Dendritic cell treated with granulocyte-macrophage colony-stimulating factor and Interleukin-4, amounts not matched to agents 40 ng/mL and 50 ng/mL, for 4 days (primary cell): ENCODE measurements at regions not wholly inside any gene's neighbourhood (a gene's known extent, or its start where the extent isn't known, plus 50 kb on each side); places are given as distances from the start of the nearest gene placed in this dataset.

Experiments used
- H3K27ac Mint-ChIP-seq: one replicate; pipeline ENCODE4 v1.8.0; 2022; ENCODE audit warnings: mild to moderate bottlenecking, mixed read lengths
- H3K27me3 Mint-ChIP-seq: one replicate; pipeline ENCODE4 v1.8.0; 2022; ENCODE audit warnings: mild to moderate bottlenecking, mixed read lengths
- H3K36me3 Mint-ChIP-seq: one replicate; pipeline ENCODE4 v1.8.0; 2022; ENCODE audit warnings: low read depth, mixed read lengths
- H3K4me1 Mint-ChIP-seq: one replicate; pipeline ENCODE4 v1.8.0; 2022; ENCODE audit warnings: low read depth, mixed read lengths
- H3K4me3 Mint-ChIP-seq: one replicate; pipeline ENCODE4 v1.8.0; 2022; ENCODE audit warnings: mild to moderate bottlenecking, moderate library complexity, mixed read lengths
- H3K9me3 Mint-ChIP-seq: one replicate; pipeline ENCODE4 v1.8.0; 2022; ENCODE audit warnings: mixed read lengths
- intact Hi-C: fragments of 100-400 bp; cut with micrococcal nuclease; formaldehyde crosslinking; loops from one replicate; pipeline ENCODE4 v1.15.0; 2022

GRCh38 chr5:117183326-117183725, 608.7 kb upstream of the SEMA6A start:
- intact Hi-C loops, result no loop called here
- H3K4me1 Mint-ChIP-seq, result no peaks in the 10 kb centered on the region
- H3K9me3 Mint-ChIP-seq, result peaks cover 32% of the 10 kb centered on the region
- no peak overlapping the region for H3K4me3 Mint-ChIP-seq
- H3K27ac Mint-ChIP-seq, result no peak overlapping the region
- no peaks in the 10 kb centered on the region for H3K36me3 Mint-ChIP-seq
- no peaks in the 10 kb centered on the region for H3K27me3 Mint-ChIP-seq

- no peak overlapping the region for H3K4me3 Mint-ChIP-seq
- intact Hi-C loops, result no loop called here
- H3K36me3 Mint-ChIP-seq, result no peaks in the 10 kb centered on the region
- H3K9me3 Mint-ChIP-seq, result peaks cover 41% of the 10 kb centered on the region
- H3K27ac Mint-ChIP-seq, result no peak overlapping the region
- no peaks in the 10 kb centered on the region for H3K4me1 Mint-ChIP-seq
- no peaks in the 10 kb centered on the region for H3K27me3 Mint-ChIP-seq
Measured at GRCh38 chr5:117182104-117182503, 607.5 kb upstream of the SEMA6A start.

DNA sequence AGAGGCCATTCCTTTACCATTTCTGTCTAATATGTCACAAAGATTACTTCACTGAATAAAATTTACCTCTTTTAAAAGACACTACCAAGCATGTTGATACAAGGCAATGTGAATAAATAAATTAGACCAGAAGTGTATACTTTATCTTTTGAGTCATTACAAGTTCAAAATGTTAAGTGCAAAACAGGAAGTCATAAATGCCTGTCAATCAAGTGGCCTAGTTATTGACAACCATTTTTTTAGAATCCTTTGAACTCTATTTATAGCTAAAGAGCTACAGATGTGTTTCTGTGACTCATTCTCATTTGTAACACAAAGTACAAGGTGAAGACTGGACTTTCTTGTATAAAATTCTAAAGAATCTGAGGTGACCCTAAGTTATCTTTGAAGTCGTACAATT, 602.7 kb upstream of the SEMA6A start:
- Mint-ChIP-seq H3K27ac (no peak overlapping the region), H3K27me3 (no peaks in the 10 kb centered on the region), H3K36me3 (no peaks in the 10 kb centered on the region), H3K4me3 (no peak overlapping the region), H3K9me3 (peaks cover 27% of the 10 kb centered on the region), H3K4me1 (no peaks in the 10 kb centered on the region)
- intact Hi-C loops, result no loop called here

GRCh38 chr5:117165068-117165467, 590.4 kb upstream of the SEMA6A start:
- peaks cover 24% of the 10 kb centered on the region for H3K9me3 Mint-ChIP-seq
- H3K4me1 Mint-ChIP-seq, result no peaks in the 10 kb centered on the region
- H3K27ac Mint-ChIP-seq, result no peak overlapping the region
- H3K4me3 Mint-ChIP-seq, result no peak overlapping the region
- H3K36me3 Mint-ChIP-seq, result no peaks in the 10 kb centered on the region
- no peaks in the 10 kb centered on the region for H3K27me3 Mint-ChIP-seq
- intact Hi-C loops, result no loop called here

DNA sequence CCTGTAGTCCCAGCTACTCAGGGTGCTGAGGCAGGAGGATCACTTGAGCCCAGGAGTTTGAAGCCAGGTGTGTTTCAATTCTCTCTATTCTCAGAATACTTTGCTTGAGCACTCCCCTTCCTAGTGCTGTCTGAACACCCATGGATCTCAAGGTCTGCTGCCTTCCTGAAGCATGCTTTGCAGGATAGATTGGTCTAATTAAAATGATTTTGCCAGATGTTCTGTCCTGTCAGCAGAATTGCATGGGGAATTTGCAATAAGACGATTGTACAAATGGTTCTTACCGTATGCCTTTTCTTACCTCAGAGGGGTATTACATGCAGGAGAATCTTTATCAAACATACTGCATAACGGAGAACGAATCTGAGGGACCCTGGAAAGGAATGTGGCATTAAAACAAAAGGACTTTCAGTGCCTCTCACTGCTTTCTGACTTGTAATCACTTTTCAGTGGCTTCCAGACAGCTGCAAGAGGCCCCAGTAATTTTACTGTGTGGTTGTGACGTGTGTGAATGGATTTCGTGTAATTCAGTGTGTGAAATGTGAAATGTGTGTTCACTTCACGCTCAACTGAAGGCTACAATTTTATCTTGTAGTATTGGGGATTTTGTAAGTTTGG, 587.2 kb upstream of the SEMA6A start:
- H3K4me1 Mint-ChIP-seq, result no peaks in the 10 kb centered on the region

GRCh38 chr5:117160391-117160790, 585.8 kb upstream of the SEMA6A start:
- peaks cover 15% of the 10 kb centered on the region for H3K9me3 Mint-ChIP-seq
- H3K27ac Mint-ChIP-seq, result no peak overlapping the region
- intact Hi-C loops, result no loop called here
- no peaks in the 10 kb centered on the region for H3K36me3 Mint-ChIP-seq
- no peaks in the 10 kb centered on the region for H3K27me3 Mint-ChIP-seq
- H3K4me1 Mint-ChIP-seq, result no peaks in the 10 kb centered on the region
- no peak overlapping the region for H3K4me3 Mint-ChIP-seq

More for the DNA sequence above, 587.2 kb upstream of the SEMA6A start:
- no peaks in the 10 kb centered on the region for H3K27me3 Mint-ChIP-seq
- peaks cover 15% of the 10 kb centered on the region for H3K9me3 Mint-ChIP-seq
- H3K27ac Mint-ChIP-seq, result no peak overlapping the region
- H3K36me3 Mint-ChIP-seq, result no peaks in the 10 kb centered on the region
- no peak overlapping the region for H3K4me3 Mint-ChIP-seq
- intact Hi-C loops, result no loop called here

GRCh38 chr5:117149312-117149711, 574.7 kb upstream of the SEMA6A start:
- Mint-ChIP-seq H3K9me3 (peaks cover 24% of the 10 kb centered on the region), H3K36me3 (no peaks in the 10 kb centered on the region), H3K4me1 (no peaks in the 10 kb centered on the region), H3K27ac (no peak overlapping the region), H3K4me3 (no peak overlapping the region), H3K27me3 (no peaks in the 10 kb centered on the region)
- intact Hi-C loops, result no loop called here

DNA sequence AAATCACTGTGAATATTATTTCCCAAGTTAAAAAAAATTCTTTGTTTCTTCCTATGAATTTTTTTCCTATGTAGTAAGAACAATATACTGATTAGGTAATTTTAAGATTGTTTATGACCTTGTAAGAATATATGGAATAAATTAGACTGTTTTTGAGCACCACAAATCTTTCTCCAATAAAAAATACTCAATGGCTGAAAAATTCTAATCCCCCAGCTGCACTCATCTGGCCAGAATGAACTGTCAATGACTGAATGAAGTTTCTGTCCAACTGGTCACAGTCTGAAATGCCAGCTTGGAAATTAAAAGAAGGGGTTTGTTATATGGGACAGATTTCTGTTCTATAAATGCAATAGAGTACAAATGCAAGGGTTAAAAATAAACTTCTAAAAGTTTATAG, 569.5 kb upstream of the SEMA6A start:
- no peaks in the 10 kb centered on the region for H3K36me3 Mint-ChIP-seq
- intact Hi-C loops, result no loop called here
- H3K9me3 Mint-ChIP-seq, result peaks cover 32% of the 10 kb centered on the region
- H3K4me3 Mint-ChIP-seq, result no peak overlapping the region
- no peak overlapping the region for H3K27ac Mint-ChIP-seq
- no peaks in the 10 kb centered on the region for H3K4me1 Mint-ChIP-seq
- no peaks in the 10 kb centered on the region for H3K27me3 Mint-ChIP-seq

DNA sequence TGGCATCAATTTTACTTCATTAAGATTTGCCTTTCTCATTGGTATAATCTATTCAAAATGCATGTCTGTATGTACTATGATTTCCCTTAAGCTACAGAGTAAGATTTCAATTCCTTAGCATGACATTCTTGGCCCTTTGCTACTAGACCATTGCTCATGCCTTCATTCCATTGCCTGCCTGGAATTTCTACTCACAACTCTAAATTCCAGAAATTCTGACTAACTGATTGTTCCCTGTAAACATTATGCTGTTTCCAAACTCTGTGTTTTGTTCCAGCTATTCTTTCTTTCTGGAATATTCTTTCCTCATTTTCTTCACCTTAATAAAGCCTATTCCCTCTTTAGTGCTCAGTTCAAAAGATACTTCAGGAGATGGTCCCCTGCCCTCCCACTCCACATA, 568.8 kb upstream of the SEMA6A start:
- no peaks in the 10 kb centered on the region for H3K4me1 Mint-ChIP-seq
- H3K9me3 Mint-ChIP-seq, result peaks cover 32% of the 10 kb centered on the region
- no peak overlapping the region for H3K27ac Mint-ChIP-seq
- no peak overlapping the region for H3K4me3 Mint-ChIP-seq
- no peaks in the 10 kb centered on the region for H3K36me3 Mint-ChIP-seq
- no peaks in the 10 kb centered on the region for H3K27me3 Mint-ChIP-seq
- intact Hi-C loops, result no loop called here

- H3K27me3 Mint-ChIP-seq, result no peaks in the 10 kb centered on the region
- H3K4me1 Mint-ChIP-seq, result no peaks in the 10 kb centered on the region
- no peak overlapping the region for H3K27ac Mint-ChIP-seq
- intact Hi-C loops, result no loop called here
- peaks cover 47% of the 10 kb centered on the region for H3K9me3 Mint-ChIP-seq
- H3K4me3 Mint-ChIP-seq, result no peak overlapping the region
- H3K36me3 Mint-ChIP-seq, result no peaks in the 10 kb centered on the region
Measured at GRCh38 chr5:117138523-117138922, 563.9 kb upstream of the SEMA6A start.

DNA sequence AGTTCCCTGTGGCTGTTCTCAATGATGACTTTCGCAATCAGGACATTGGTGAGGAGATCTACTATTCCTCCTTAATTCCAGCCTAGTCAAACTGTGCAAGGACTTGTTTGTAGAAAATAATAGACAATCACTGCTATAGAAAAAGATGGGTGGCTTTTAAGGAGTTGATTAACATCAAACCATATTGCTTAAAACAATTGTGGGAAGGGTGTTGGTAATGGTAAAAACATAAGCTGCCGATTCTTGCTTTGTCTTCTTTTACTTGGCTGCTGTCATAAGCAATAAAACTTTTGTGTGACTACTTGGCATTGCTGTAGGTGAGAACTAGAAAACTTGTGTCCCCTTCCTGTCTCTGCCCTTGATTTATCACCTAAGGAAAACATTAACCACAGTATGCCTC, 561.2 kb upstream of the SEMA6A start:
- Mint-ChIP-seq H3K9me3 (peaks cover 30% of the 10 kb centered on the region), H3K4me3 (no peak overlapping the region), H3K27ac (no peak overlapping the region), H3K27me3 (no peaks in the 10 kb centered on the region), H3K4me1 (no peaks in the 10 kb centered on the region), H3K36me3 (no peaks in the 10 kb centered on the region)
- intact Hi-C loops, result no loop called here

DNA sequence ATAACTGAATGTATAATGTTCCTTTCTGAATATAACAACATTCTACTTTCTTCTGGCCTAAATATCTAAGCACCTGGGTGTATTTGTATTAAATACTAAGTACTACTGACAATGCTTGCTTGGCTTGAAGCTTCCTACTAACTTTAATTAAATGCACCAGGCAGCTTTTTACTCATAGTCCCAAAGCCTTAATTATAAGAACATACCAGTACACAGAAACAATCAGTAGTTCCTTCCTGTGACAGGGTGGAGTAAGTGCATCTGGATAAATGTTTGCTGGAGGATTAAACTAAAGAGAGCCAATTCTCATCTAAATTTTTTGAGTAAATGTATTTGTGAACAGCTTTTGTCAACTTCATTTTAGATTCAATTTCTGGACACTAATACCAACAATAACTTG, 558.6 kb upstream of the SEMA6A start:
- Mint-ChIP-seq H3K4me1 (no peaks in the 10 kb centered on the region), H3K27ac (no peak overlapping the region), H3K36me3 (no peaks in the 10 kb centered on the region), H3K9me3 (peaks cover 41% of the 10 kb centered on the region), H3K27me3 (no peaks in the 10 kb centered on the region), H3K4me3 (no peak overlapping the region)
- intact Hi-C loops, result no loop called here

DNA sequence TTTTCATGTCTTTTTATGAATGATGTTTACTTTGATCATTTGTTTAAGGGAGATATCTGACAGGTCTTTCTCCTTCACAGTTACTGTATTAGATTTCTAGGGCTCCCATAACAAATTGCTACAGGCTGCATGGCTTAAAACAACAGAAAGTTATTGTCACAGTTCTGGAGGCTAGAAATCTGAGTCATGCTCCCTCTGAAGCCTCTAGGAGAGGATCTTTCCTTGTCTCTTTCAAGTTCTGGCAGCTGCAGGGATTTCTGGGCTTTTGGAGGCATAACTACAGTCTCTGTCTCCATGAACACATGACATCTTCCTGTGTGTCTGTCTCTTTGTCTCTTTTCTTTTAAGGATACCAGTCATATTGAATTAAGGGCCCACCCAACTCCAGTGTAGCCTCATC, 557.3 kb upstream of the SEMA6A start:
- Mint-ChIP-seq H3K36me3 (no peaks in the 10 kb centered on the region), H3K9me3 (peaks cover 45% of the 10 kb centered on the region), H3K27me3 (no peaks in the 10 kb centered on the region), H3K27ac (no peak overlapping the region), H3K4me1 (no peaks in the 10 kb centered on the region), H3K4me3 (no peak overlapping the region)
- intact Hi-C loops, result no loop called here

DNA sequence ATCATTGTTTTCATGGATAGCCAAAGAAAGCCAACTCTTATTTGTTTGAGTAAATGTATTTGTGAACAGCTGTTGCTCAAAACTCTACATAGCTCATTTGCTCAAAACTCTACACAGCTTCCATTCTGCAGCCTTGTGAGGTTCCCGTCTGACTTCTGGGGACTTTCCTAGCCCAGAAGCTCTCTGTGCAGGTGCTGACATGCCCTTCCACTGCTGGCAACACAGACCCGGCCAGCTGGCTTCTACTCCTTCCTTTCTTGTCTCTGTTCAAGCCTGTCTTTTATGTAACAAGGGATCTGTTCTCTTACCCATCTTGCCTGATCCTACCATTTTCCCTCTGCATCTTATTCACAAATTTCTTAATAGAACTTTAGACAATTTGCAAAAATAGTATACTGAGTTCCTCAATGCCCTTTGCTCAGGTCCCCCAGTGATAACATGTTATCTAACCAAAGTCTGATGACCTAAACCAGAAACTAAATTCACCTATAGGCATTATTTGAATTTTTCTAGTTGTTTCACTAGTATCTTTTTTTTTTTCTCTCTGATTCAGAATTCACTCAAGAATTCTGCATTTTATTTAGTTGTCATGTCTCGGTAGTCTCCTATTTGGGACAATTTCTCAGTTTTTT, 556.5 kb upstream of the SEMA6A start:
- H3K4me3 Mint-ChIP-seq, result no peak overlapping the region
- H3K36me3 Mint-ChIP-seq, result no peaks in the 10 kb centered on the region
- intact Hi-C loops, result no loop called here
- H3K9me3 Mint-ChIP-seq, result peaks cover 51% of the 10 kb centered on the region
- H3K4me1 Mint-ChIP-seq, result no peaks in the 10 kb centered on the region
- no peaks in the 10 kb centered on the region for H3K27me3 Mint-ChIP-seq
- H3K27ac Mint-ChIP-seq, result no peak overlapping the region

- no peaks in the 10 kb centered on the region for H3K4me1 Mint-ChIP-seq
- H3K9me3 Mint-ChIP-seq, result peaks cover 52% of the 10 kb centered on the region
- H3K4me3 Mint-ChIP-seq, result no peak overlapping the region
- no peak overlapping the region for H3K27ac Mint-ChIP-seq
- intact Hi-C loops, result no loop called here
- no peaks in the 10 kb centered on the region for H3K36me3 Mint-ChIP-seq
- H3K27me3 Mint-ChIP-seq, result no peaks in the 10 kb centered on the region
Measured at GRCh38 chr5:117118499-117118898, 543.9 kb upstream of the SEMA6A start.
